SJCRH30 (cell line): ENCODE measurements at regions not wholly inside any gene's neighbourhood (a gene's known extent, or its start where the extent isn't known, plus 50 kb on each side); places are given as distances from the start of the nearest gene placed in this dataset.
"Not testable (repeated sequence)": the region's sequence is repeated elsewhere in the genome, so short reads cannot be mapped to it uniquely, and the experiment has no call there.

Source experiments
- DNase-seq, 2 experiments: peaks; one replicate each; pipeline ENCODE4 v3.0.0-alpha.2; 2015 to 2020
- H3K27ac ChIP-seq: fragments of 250-450 bp; sonication (Bioruptor Pico); 2 replicates; pipeline ENCODE4 v1.5.1; 2020; ENCODE audit warnings: mild to moderate bottlenecking, moderate library complexity
- H3K27me3 ChIP-seq: fragments of 250-450 bp; sonication (Bioruptor Pico); 2 replicates; pipeline ENCODE4 v1.5.1; 2020; ENCODE audit warnings: mild to moderate bottlenecking, moderate library complexity
- H3K36me3 ChIP-seq: fragments of 250-450 bp; sonication (Bioruptor Pico); 2 replicates; pipeline ENCODE4 v1.5.1; 2020; ENCODE audit warnings: mild to moderate bottlenecking, moderate library complexity
- H3K4me1 ChIP-seq: fragments of 250-450 bp; sonication (Bioruptor Pico); 2 replicates; pipeline ENCODE4 v1.5.1; 2020; ENCODE audit warnings: mild to moderate bottlenecking, moderate library complexity
- H3K4me3 ChIP-seq: fragments of 250-450 bp; sonication (Bioruptor Pico); 2 replicates; pipeline ENCODE4 v1.5.1; 2020; ENCODE audit warnings: mild to moderate bottlenecking, moderate library complexity
- H3K9me3 ChIP-seq: fragments of 250-450 bp; sonication (Bioruptor Pico); replicated peaks from 2 replicates; pipeline ENCODE4 v1.5.1; 2020; ENCODE audit warnings: mild to moderate bottlenecking, moderate library complexity

GRCh38 chr1:67482733-67483482 lies 52.7 kb upstream of the SERBP1 start:
- no peaks in the 10 kb centered on the region for H3K36me3 ChIP-seq
- H3K27me3 ChIP-seq: no peaks in the 10 kb centered on the region
- no peak for DNase-seq
- H3K27ac ChIP-seq: no peak overlapping the region
- H3K4me1 ChIP-seq: no peaks in the 10 kb centered on the region; the same call in 1 of the 2 replicates
- peaks cover 4% of the 10 kb centered on the region; the same call in 1 of the 2 replicates for H3K9me3 ChIP-seq
- no peak overlapping the region for H3K4me3 ChIP-seq

GRCh38 chr1:67484492-67484891 lies 54.3 kb upstream of the SERBP1 start:
- H3K27ac ChIP-seq: no peak overlapping the region

GRCh38 chr1:67485046-67485811 lies 55.0 kb upstream of the SERBP1 start:
- Histone ChIP-seq H3K9me3 (peaks cover 4% of the 10 kb centered on the region; the same call in 1 of the 2 replicates), H3K27me3 (no peaks in the 10 kb centered on the region), H3K4me1 (no peaks in the 10 kb centered on the region; the same call in 1 of the 2 replicates), H3K27ac (no peak overlapping the region), H3K36me3 (no peaks in the 10 kb centered on the region), H3K4me3 (no peak overlapping the region)
- no peak for DNase-seq

More at GRCh38 chr1:67484492-67484891, 54.3 kb upstream of the SERBP1 start:
- H3K36me3 ChIP-seq: no peaks in the 10 kb centered on the region
- no peaks in the 10 kb centered on the region; the same call in 1 of the 2 replicates for H3K4me1 ChIP-seq
- no peak overlapping the region for H3K4me3 ChIP-seq
- peaks cover 4% of the 10 kb centered on the region; the same call in 1 of the 2 replicates for H3K9me3 ChIP-seq
- H3K27me3 ChIP-seq: no peaks in the 10 kb centered on the region
- peak; percentile 11 to 59 for DNase-seq

GRCh38 chr1:67489643-67490042 lies 59.4 kb upstream of the SERBP1 start:
- Histone ChIP-seq H3K27ac (no peak overlapping the region), H3K4me3 (no peak overlapping the region), H3K36me3 (no peaks in the 10 kb centered on the region), H3K4me1 (no peaks in the 10 kb centered on the region), H3K27me3 (no peaks in the 10 kb centered on the region), H3K9me3 (peaks cover 4% of the 10 kb centered on the region; the same call in 1 of the 2 replicates)
- DNase-seq: peak; percentile 10 to 45

GRCh38 chr1:67491280-67491679 lies 61.1 kb upstream of the SERBP1 start:
- peaks cover 4% of the 10 kb centered on the region; the same call in 1 of the 2 replicates for H3K9me3 ChIP-seq
- no peak overlapping the region for H3K27ac ChIP-seq
- H3K4me1 ChIP-seq: no peaks in the 10 kb centered on the region
- H3K36me3 ChIP-seq: no peaks in the 10 kb centered on the region
- H3K4me3 ChIP-seq: no peak overlapping the region
- no peak for DNase-seq
- H3K27me3 ChIP-seq: no peaks in the 10 kb centered on the region

- DNase-seq: no peak
- Histone ChIP-seq H3K4me1 (peaks cover 5% of the 10 kb centered on the region; the same call in 1 of the 2 replicates), H3K9me3 (no peaks in the 10 kb centered on the region), H3K36me3 (no peaks in the 10 kb centered on the region), H3K27me3 (no peaks in the 10 kb centered on the region), H3K27ac (no peak overlapping the region), H3K4me3 (no peak overlapping the region)
Measured at GRCh38 chr1:67493148-67493547, 62.9 kb upstream of the SERBP1 start.

- DNase-seq: no peak
- no peak overlapping the region for H3K27ac ChIP-seq
- H3K9me3 ChIP-seq: no peaks in the 10 kb centered on the region
- H3K36me3 ChIP-seq: no peaks in the 10 kb centered on the region
- H3K4me1 ChIP-seq: peaks cover 5% of the 10 kb centered on the region; the same call in 1 of the 2 replicates
- H3K4me3 ChIP-seq: no peak overlapping the region
- H3K27me3 ChIP-seq: no peaks in the 10 kb centered on the region
Measured at GRCh38 chr1:67495327-67495726, 65.1 kb upstream of the SERBP1 start.

GRCh38 chr1:67496329-67496728 lies 66.1 kb upstream of the SERBP1 start:
- Histone ChIP-seq H3K27me3 (no peaks in the 10 kb centered on the region), H3K4me3 (no peak overlapping the region), H3K4me1 (peaks cover 5% of the 10 kb centered on the region; the same call in 1 of the 2 replicates), H3K36me3 (no peaks in the 10 kb centered on the region), H3K9me3 (no peaks in the 10 kb centered on the region), H3K27ac (no peak overlapping the region)
- DNase-seq: no peak

GRCh38 chr1:67500413-67500959 lies 70.3 kb upstream of the SERBP1 start:
- Histone ChIP-seq H3K27ac (no peak overlapping the region), H3K27me3 (no peaks in the 10 kb centered on the region)

GRCh38 chr1:67503974-67504373 lies 73.8 kb upstream of the SERBP1 start:
- H3K27ac ChIP-seq: no peak overlapping the region
- H3K27me3 ChIP-seq: no peaks in the 10 kb centered on the region
- no peaks in the 10 kb centered on the region for H3K9me3 ChIP-seq
- H3K36me3 ChIP-seq: no peaks in the 10 kb centered on the region
- H3K4me3 ChIP-seq: no peak overlapping the region
- no peaks in the 10 kb centered on the region for H3K4me1 ChIP-seq
- no peak for DNase-seq

More at GRCh38 chr1:67500413-67500959, 70.3 kb upstream of the SERBP1 start:
- Histone ChIP-seq H3K4me3 (no peak overlapping the region), H3K4me1 (peaks cover 5% of the 10 kb centered on the region; the same call in 1 of the 2 replicates), H3K9me3 (no peaks in the 10 kb centered on the region), H3K36me3 (no peaks in the 10 kb centered on the region)
- DNase-seq: peak; percentile 83 to 94

GRCh38 chr1:67513392-67514294 lies 83.4 kb upstream of the SERBP1 start:
- H3K9me3 ChIP-seq, H3K4me3 ChIP-seq, H3K4me1 ChIP-seq, DNase-seq, H3K36me3 ChIP-seq, H3K27ac ChIP-seq, H3K27me3 ChIP-seq: not testable (repeated sequence)

GRCh38 chr1:67514300-67514699 lies 84.1 kb upstream of the SERBP1 start:
- no peak overlapping the region for H3K4me3 ChIP-seq
- H3K4me1 ChIP-seq: no peaks in the 10 kb centered on the region
- H3K27ac ChIP-seq: no peak overlapping the region
- H3K9me3 ChIP-seq: no peaks in the 10 kb centered on the region
- H3K36me3 ChIP-seq: no peaks in the 10 kb centered on the region
- H3K27me3 ChIP-seq: no peaks in the 10 kb centered on the region
- DNase-seq: no peak

- H3K4me1 ChIP-seq: no peaks in the 10 kb centered on the region
- no peaks in the 10 kb centered on the region for H3K27me3 ChIP-seq
- no peaks in the 10 kb centered on the region for H3K9me3 ChIP-seq
- no peaks in the 10 kb centered on the region for H3K36me3 ChIP-seq
- H3K4me3 ChIP-seq: no peak overlapping the region
- DNase-seq: no peak
- no peak overlapping the region for H3K27ac ChIP-seq
Measured at GRCh38 chr1:67514786-67515185, 84.6 kb upstream of the SERBP1 start.
